HEK293 (cell line): ENCODE measurements at regions not wholly inside any gene's neighbourhood (a gene's known extent, or its start where the extent isn't known, plus 50 kb on each side); places are given as distances from the start of the nearest gene placed in this dataset.

ENCODE experiments used
- CTCF ChIA-PET: fragments of 350-600 bp; formaldehyde crosslinking; extraction: SDS; loops from one replicate; lab custom pipeline; 2021; ENCODE audit warnings: antibody characterized with exemption; lab: Yijun Ruan, JAX
- POLR2A ChIA-PET: fragments of 300-600 bp; formaldehyde crosslinking; extraction: SDS; loops from one replicate; lab custom pipeline; 2020; ENCODE audit warnings: antibody characterized with exemption, inconsistent platforms; lab: Yijun Ruan, JAX
- H3K27ac ChIP-seq: fragments of 200-500 bp; sonication (Bioruptor generic); 2 replicates; pipeline ENCODE4 v1.5.1; 2014; ENCODE audit warnings: low read depth, low read length, control low read depth, inconsistent platforms; ENCODE audit errors: extremely low read depth
- H3K36me3 ChIP-seq, 2 experiments: fragments of 200-500 bp in 1 of 2; sonication (Bioruptor generic) in 1 of 2; 1 replicate in 1 of 2; 2 replicates in 1 of 2; pipeline ENCODE4 v1.5.1; 2014 to 2017; ENCODE audit warnings: inconsistent platforms in 2 of 2, low read length in 2 of 2; ENCODE audit not compliant: control insufficient read depth in 2 of 2, insufficient read depth in 1 of 2
- H3K4me1 ChIP-seq: fragments of 200-500 bp; sonication (Bioruptor generic); 2 replicates; pipeline ENCODE4 v1.5.1; 2014; ENCODE audit warnings: mild to moderate bottlenecking, low read length, inconsistent platforms; ENCODE audit not compliant: control insufficient read depth, insufficient read depth
- H3K4me3 ChIP-seq: 2 replicates; pipeline ENCODE4 v1.5.1; 2011; ENCODE audit warnings: low read depth, mild to moderate bottlenecking, control low read depth, low read length, moderate library complexity
- H3K9me3 ChIP-seq: fragments of 200-500 bp; sonication (Bioruptor generic); 2 replicates; pipeline ENCODE4 v1.5.1; 2014; ENCODE audit warnings: low read depth, low read length, inconsistent platforms; ENCODE audit not compliant: control insufficient read depth, insufficient read depth
- GLI4 ChIP-seq: fragments of 450-650 bp; formaldehyde crosslinking; IDR thresholded peaks from 2 replicates; pipeline ENCODE4 v1.5.1; 2016; ENCODE audit warnings: missing biosample characterization, missing genetic modification characterization
- HIC1 ChIP-seq: fragments of 450-650 bp; formaldehyde crosslinking; IDR thresholded peaks from 2 replicates; pipeline ENCODE4 v1.5.1; 2016; ENCODE audit warnings: missing biosample characterization, missing genetic modification characterization
- KLF16 ChIP-seq: fragments of 450-650 bp; formaldehyde crosslinking; IDR thresholded peaks from 2 replicates; pipeline ENCODE4 v1.5.1; 2017; ENCODE audit warnings: missing biosample characterization, missing genetic modification characterization
- KLF17 ChIP-seq: fragments of 450-650 bp; formaldehyde crosslinking; IDR thresholded peaks from 2 replicates; pipeline ENCODE4 v1.5.1; 2016; ENCODE audit warnings: missing biosample characterization, missing genetic modification characterization
- PBX3 ChIP-seq: sonication (generic); formaldehyde crosslinking; IDR thresholded peaks from 2 replicates; pipeline ENCODE4 v1.8.1; 2022; ENCODE audit warnings: mild to moderate bottlenecking, moderate library complexity, missing genetic modification reagents
- REST ChIP-seq: fragments of 450-650 bp; formaldehyde crosslinking; IDR thresholded peaks from 2 replicates; pipeline ENCODE4 v1.5.1; 2016; ENCODE audit warnings: missing biosample characterization, missing genetic modification characterization
- ZNF133 ChIP-seq: fragments of 450-650 bp; formaldehyde crosslinking; IDR thresholded peaks from 2 replicates; pipeline ENCODE4 v1.5.1; 2016; ENCODE audit warnings: missing biosample characterization, missing genetic modification characterization
- ZNF223 ChIP-seq: fragments of 450-650 bp; formaldehyde crosslinking; IDR thresholded peaks from 2 replicates; pipeline ENCODE4 v1.5.1; 2016; ENCODE audit warnings: missing biosample characterization, missing genetic modification characterization
- ZNF26 ChIP-seq: fragments of 450-650 bp; formaldehyde crosslinking; IDR thresholded peaks from 2 replicates; pipeline ENCODE4 v1.5.1; 2016; ENCODE audit warnings: missing biosample characterization, missing genetic modification characterization
- ZNF549 ChIP-seq: fragments of 450-650 bp; IDR thresholded peaks from 2 replicates; pipeline ENCODE4 v1.5.1; 2018; ENCODE audit warnings: missing biosample characterization, missing genetic modification characterization, mild to moderate bottlenecking, inconsistent platforms, moderate library complexity
- ZNF571 ChIP-seq: fragments of 450-650 bp; formaldehyde crosslinking; IDR thresholded peaks from 2 replicates; pipeline ENCODE4 v1.5.0; 2017; ENCODE audit warnings: missing biosample characterization, missing genetic modification characterization
- ZSCAN30 ChIP-seq: fragments of 450-650 bp; IDR thresholded peaks from 2 replicates; pipeline ENCODE4 v1.5.1; 2018; ENCODE audit warnings: missing biosample characterization, mild to moderate bottlenecking, missing genetic modification characterization, moderate library complexity

- ChIA-PET CTCF (interaction anchor here (0.6 kb wide), 1 partner anchor 1411 kb away, joined by 4 read pairs; no protein-coding TSS in a partner anchor), POLR2A (no interaction called here)
Observed at GRCh38 chr2:208573569-208573968, 167.0 kb downstream of the PTH2R start.

More at GRCh38 chr2:208573569-208573968, 167.0 kb downstream of the PTH2R start:
- Histone ChIP-seq H3K27ac (no peak overlapping the region), H3K4me1 (no peaks in the 10 kb centered on the region), H3K36me3 (no peaks in the 10 kb centered on the region), H3K9me3 (no peaks in the 10 kb centered on the region), H3K4me3 (no peak overlapping the region)
- no peak for TF ChIP-seq KLF16
- no peak for TF ChIP-seq ZNF223
- no peak for TF ChIP-seq ZNF571 (tag by site-specific recombination)
- no peak for TF ChIP-seq ZNF133 (tag by site-specific recombination)
- no peak for TF ChIP-seq PBX3 (CRISPR knock-in tag)
- TF ChIP-seq HIC1 (tag by site-specific recombination), result no peak
- TF ChIP-seq ZNF549, result no peak
- TF ChIP-seq KLF17, result no peak
- TF ChIP-seq GLI4 (tag by site-specific recombination), result no peak
- TF ChIP-seq REST, result no peak
- TF ChIP-seq ZNF26 (tag by site-specific recombination), result no peak
- TF ChIP-seq ZSCAN30 (tag by site-specific recombination), result no peak
